Prostate gland (tissue), 2 donors: ENCODE measurements at regions not wholly inside any gene's neighbourhood (a gene's known extent, or its start where the extent isn't known, plus 50 kb on each side); places are given as distances from the start of the nearest gene placed in this dataset.

ENCODE experiments used
- POLR2A ChIP-seq: fragments of 450-650 bp; IDR thresholded peaks from one replicate; pipeline ENCODE4 v1.6.1; 2016; ENCODE audit warnings: antibody characterized with exemption, mild to moderate bottlenecking
- POLR2AphosphoS5 ChIP-seq: sonication (generic); formaldehyde crosslinking; IDR thresholded peaks from one replicate; pipeline ENCODE4 v1.6.1; 2017; ENCODE audit warnings: antibody characterized with exemption
- TF ChIP-seq, protein P1 (sequence below), 4 experiments: fragments of 200-600 bp in 2 of 4; fragments of 450-650 bp in 2 of 4; sonication (generic) in 2 of 4; IDR thresholded peaks; 1 replicate in 3 of 4; 2 replicates in 1 of 4; pipeline ENCODE4 v1.5.1; 2016 to 2019; ENCODE audit warnings: antibody characterized with exemption in 4 of 4, mild to moderate bottlenecking in 2 of 4, moderate library complexity in 2 of 4

- TF ChIP-seq, protein P1, sequence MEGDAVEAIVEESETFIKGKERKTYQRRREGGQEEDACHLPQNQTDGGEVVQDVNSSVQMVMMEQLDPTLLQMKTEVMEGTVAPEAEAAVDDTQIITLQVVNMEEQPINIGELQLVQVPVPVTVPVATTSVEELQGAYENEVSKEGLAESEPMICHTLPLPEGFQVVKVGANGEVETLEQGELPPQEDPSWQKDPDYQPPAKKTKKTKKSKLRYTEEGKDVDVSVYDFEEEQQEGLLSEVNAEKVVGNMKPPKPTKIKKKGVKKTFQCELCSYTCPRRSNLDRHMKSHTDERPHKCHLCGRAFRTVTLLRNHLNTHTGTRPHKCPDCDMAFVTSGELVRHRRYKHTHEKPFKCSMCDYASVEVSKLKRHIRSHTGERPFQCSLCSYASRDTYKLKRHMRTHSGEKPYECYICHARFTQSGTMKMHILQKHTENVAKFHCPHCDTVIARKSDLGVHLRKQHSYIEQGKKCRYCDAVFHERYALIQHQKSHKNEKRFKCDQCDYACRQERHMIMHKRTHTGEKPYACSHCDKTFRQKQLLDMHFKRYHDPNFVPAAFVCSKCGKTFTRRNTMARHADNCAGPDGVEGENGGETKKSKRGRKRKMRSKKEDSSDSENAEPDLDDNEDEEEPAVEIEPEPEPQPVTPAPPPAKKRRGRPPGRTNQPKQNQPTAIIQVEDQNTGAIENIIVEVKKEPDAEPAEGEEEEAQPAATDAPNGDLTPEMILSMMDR (IDR thresholded peaks at IDR 0.05) = no peak
- TF ChIP-seq POLR2A = no peak
- no peak for TF ChIP-seq POLR2AphosphoS5
Observed at GRCh38 chr20:48458601-48459385, 369.0 kb downstream of the PREX1 start.
